Neural crest cell (in vitro differentiated cells): ENCODE measurements at regions not wholly inside any gene's neighbourhood (a gene's known extent, or its start where the extent isn't known, plus 50 kb on each side); places are given as distances from the start of the nearest gene placed in this dataset.
"Not testable (repeated sequence)": the region's sequence is repeated elsewhere in the genome, so short reads cannot be mapped to it uniquely, and the experiment has no call there.

Experiments used
- DNase-seq: peaks from one replicate; pipeline ENCODE4 v3.0.0; 2021; ENCODE audit warnings: low read depth, mixed read lengths, low spot score
- H3K27ac Mint-ChIP-seq: one replicate; pipeline ENCODE4 v1.8.0; 2021; ENCODE audit warnings: mild to moderate bottlenecking, mixed read lengths; ENCODE audit not compliant: unreplicated experiment
- H3K27me3 Mint-ChIP-seq: 2 replicates; pipeline ENCODE4 v1.8.0; 2021; ENCODE audit warnings: low read depth, mild to moderate bottlenecking, mixed read lengths
- H3K36me3 Mint-ChIP-seq: 2 replicates; pipeline ENCODE4 v1.8.0; 2021; ENCODE audit warnings: low read depth, mild to moderate bottlenecking, mixed read lengths
- H3K4me1 Mint-ChIP-seq: 2 replicates; pipeline ENCODE4 v1.8.0; 2021; ENCODE audit warnings: mixed read lengths
- H3K4me3 Mint-ChIP-seq: one replicate; pipeline ENCODE4 v1.8.0; 2021; ENCODE audit warnings: mild to moderate bottlenecking, mixed read lengths
- H3K9me3 Mint-ChIP-seq: 2 replicates; pipeline ENCODE4 v1.8.0; 2021; ENCODE audit warnings: mixed read lengths
- TF ChIP-seq, protein P1 (sequence below): fragments of 200-600 bp; sonication (generic); conservative IDR thresholded peaks from 2 replicates; pipeline ENCODE4 v1.5.0; 2021; ENCODE audit warnings: antibody characterized with exemption, mild to moderate bottlenecking

DNA sequence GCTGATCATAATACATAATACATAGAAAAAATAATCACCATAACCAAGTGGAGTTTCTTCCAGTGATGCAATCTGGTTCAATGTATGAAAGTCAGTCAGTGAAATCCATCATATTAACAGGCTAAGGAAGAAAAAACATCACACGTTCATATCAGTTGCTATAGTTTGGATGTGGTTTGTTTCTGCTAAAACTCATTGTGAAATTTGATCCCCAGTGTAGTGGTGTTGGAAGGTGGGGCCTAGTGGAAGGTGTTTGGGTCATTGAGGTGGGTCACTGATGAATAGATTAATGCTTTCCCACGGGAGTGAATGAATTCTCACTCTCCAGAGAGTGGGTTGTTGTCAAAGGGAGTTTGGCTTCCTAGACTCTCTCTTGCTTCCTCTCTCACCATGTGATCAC lies 84.6 kb upstream of the PTGDR start:
- peaks cover 3% of the 10 kb centered on the region for H3K36me3 Mint-ChIP-seq
- TF ChIP-seq, protein P1, sequence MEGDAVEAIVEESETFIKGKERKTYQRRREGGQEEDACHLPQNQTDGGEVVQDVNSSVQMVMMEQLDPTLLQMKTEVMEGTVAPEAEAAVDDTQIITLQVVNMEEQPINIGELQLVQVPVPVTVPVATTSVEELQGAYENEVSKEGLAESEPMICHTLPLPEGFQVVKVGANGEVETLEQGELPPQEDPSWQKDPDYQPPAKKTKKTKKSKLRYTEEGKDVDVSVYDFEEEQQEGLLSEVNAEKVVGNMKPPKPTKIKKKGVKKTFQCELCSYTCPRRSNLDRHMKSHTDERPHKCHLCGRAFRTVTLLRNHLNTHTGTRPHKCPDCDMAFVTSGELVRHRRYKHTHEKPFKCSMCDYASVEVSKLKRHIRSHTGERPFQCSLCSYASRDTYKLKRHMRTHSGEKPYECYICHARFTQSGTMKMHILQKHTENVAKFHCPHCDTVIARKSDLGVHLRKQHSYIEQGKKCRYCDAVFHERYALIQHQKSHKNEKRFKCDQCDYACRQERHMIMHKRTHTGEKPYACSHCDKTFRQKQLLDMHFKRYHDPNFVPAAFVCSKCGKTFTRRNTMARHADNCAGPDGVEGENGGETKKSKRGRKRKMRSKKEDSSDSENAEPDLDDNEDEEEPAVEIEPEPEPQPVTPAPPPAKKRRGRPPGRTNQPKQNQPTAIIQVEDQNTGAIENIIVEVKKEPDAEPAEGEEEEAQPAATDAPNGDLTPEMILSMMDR, result no peak
- peaks cover 12% of the 10 kb centered on the region for H3K9me3 Mint-ChIP-seq
- no peak overlapping the region for H3K4me3 Mint-ChIP-seq
- DNase-seq, result no peak
- no peaks in the 10 kb centered on the region for H3K4me1 Mint-ChIP-seq
- no peak overlapping the region for H3K27ac Mint-ChIP-seq
- no peaks in the 10 kb centered on the region for H3K27me3 Mint-ChIP-seq

DNA sequence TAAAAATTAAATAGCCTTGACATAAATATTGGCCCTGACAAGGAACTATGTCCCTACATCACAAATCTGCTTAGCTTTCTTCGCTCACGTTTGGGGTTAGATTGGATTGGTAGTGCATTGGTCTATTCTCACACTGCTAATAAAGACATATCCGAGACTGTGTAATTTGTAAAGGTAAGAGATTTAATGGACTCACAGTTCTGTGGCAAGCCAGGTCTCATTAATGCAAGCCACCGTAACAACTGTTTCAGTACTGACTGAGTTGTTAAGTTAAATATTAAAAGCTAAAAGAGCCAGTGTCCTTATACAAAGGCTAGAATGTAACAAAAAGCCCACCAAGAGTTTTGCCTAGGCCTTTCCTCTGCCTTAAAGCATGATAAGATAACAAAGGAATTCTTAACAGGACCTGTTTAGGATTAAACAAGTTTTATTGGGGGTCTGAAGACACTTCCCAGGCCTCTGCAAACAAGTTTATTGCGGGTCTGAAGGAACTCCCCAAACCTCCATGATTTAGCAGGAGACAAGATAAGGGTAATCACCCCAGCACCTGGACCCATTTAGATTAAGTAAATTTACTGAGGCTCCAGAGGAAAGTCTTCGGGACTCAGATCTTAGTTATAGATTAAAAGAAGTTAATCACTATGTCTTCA lies 88.2 kb upstream of the PTGDR start:
- Mint-ChIP-seq H3K27ac (no peak overlapping the region), H3K4me3 (no peak overlapping the region), H3K36me3 (peaks cover 3% of the 10 kb centered on the region), H3K27me3 (no peaks in the 10 kb centered on the region), H3K9me3 (peaks cover 25% of the 10 kb centered on the region), H3K4me1 (no peaks in the 10 kb centered on the region)
- TF ChIP-seq, protein P1, result no peak
- no peak for DNase-seq

DNA sequence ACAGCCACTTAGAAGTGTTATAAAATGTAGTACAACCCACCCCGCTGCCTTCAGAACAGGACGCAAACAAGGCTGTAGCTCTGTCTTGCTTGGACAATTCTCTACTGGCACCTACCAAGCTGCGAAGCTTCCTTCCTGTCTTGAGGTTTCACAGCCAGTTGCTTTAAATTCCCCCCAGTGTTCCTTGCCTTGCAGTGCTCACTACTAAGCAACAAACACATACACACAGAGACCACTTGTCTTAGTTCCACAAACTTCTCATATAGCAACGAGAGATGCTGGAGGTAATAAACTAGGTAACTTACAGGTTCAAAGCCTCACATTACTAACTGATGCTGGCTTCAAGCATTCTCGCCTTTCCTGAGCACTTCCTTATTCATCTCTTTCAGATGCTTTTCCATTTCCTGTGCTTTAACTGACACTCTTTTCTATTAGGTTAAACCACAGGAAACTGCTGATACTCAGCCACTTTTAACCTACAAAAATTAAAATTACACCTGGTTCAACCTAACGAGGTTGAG lies 91.5 kb upstream of the PTGDR start:
- H3K36me3 Mint-ChIP-seq, result peaks cover 9% of the 10 kb centered on the region
- peaks cover 30% of the 10 kb centered on the region for H3K9me3 Mint-ChIP-seq
- no peak overlapping the region for H3K27ac Mint-ChIP-seq
- H3K4me1 Mint-ChIP-seq, result no peaks in the 10 kb centered on the region
- TF ChIP-seq, protein P1, result no peak
- no peak for DNase-seq
- no peak overlapping the region for H3K4me3 Mint-ChIP-seq
- H3K27me3 Mint-ChIP-seq, result no peaks in the 10 kb centered on the region

DNA sequence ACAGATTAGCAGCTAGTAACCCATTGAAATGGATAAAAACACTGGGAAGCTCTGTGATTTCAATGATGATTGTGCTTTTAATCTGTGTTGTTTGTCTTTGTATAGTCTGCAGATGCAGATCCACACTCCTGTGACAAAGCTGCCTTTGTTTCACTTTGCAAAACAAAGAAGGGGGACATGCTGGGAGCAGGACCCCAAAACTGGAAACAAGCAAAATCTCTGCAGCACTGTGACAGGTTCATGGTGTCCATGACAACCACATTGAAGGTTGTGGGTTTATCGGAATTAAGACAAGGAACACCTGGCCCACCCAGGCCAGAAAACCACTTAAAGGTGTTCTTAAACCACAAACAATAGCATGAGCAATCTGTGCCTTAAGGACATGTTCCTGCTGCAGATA lies 95.6 kb upstream of the PTGDR start:
- Mint-ChIP-seq H3K9me3 (peaks cover 19% of the 10 kb centered on the region), H3K36me3 (peaks cover 18% of the 10 kb centered on the region)
- not testable (repeated sequence) for H3K4me3 Mint-ChIP-seq, H3K27ac Mint-ChIP-seq, H3K4me1 Mint-ChIP-seq, H3K27me3 Mint-ChIP-seq, DNase-seq

DNA sequence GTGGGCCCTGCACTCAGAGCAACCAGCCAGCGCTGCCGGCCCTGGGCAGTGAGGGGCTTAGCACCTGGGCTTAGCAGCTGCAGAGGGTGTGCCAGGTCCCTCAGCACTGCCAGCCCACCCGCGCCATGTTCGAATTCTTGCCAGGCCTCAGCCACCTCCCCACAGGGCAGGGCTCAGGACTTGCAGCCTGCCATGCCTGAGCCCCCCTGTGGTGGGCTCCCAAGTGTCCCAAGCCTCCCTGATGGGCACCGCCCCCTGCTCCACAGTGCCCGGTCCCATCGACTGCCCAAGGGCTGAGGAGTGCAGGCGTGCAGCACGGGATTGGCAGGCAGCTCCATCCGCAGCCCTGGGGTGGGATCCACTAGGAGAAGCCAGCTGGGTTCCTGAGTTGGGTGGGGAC lies 98.0 kb upstream of the NID2 start:
- peaks cover 18% of the 10 kb centered on the region for H3K36me3 Mint-ChIP-seq
- H3K4me1 Mint-ChIP-seq, result no peaks in the 10 kb centered on the region
- H3K27ac Mint-ChIP-seq, result no peak overlapping the region
- DNase-seq, result no peak
- H3K9me3 Mint-ChIP-seq, result peaks cover 8% of the 10 kb centered on the region
- TF ChIP-seq, protein P1, result no peak
- H3K27me3 Mint-ChIP-seq, result peaks cover 2% of the 10 kb centered on the region
- H3K4me3 Mint-ChIP-seq, result no peak overlapping the region

DNA sequence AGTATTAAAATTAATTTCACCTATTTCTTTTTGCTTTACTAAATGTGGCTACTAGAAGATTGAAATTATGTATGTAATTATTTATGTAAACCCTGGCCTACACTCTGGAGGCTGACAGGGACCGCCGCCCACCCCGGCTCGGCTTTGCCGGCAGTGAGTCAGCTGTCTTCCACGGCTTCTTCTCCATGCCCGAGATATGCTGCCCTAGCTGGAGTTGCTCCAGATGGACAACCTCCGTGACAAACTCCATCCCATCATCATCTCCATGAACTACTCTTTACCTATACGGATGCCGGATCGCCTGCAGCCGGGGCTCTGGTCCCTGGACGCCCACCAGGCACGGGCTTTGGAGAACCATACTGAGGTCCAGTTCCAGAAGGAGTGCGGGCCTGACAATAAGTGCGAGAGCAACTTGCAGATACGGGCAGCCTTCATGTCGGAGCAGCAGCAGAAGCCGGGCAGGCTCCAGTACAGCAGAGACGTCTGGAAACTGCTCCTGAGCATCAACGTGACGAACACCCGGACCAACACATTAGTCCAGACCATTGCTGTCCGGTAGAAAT lies 86.9 kb upstream of the NID2 start:
- Mint-ChIP-seq H3K4me3 (no peak overlapping the region), H3K4me1 (no peaks in the 10 kb centered on the region), H3K9me3 (peaks cover 6% of the 10 kb centered on the region), H3K27ac (no peak overlapping the region), H3K36me3 (no peaks in the 10 kb centered on the region), H3K27me3 (peaks cover 3% of the 10 kb centered on the region)
- TF ChIP-seq, protein P1, result no peak
- no peak for DNase-seq
